GM19043 (cell line): ENCODE measurements at regions not wholly inside any gene's neighbourhood (a gene's known extent, or its start where the extent isn't known, plus 50 kb on each side); places are given as distances from the start of the nearest gene placed in this dataset.
"Not testable (repeated sequence)": the region's sequence is repeated elsewhere in the genome, so short reads cannot be mapped to it uniquely, and the experiment has no call there.

Source experiments
- ATAC-seq: cut with Tn5 transposase; IDR thresholded peaks from one replicate; pipeline ENCODE4 v1.9.1; 2021; ENCODE audit warnings: low read depth; ENCODE audit not compliant: unreplicated experiment

DNA sequence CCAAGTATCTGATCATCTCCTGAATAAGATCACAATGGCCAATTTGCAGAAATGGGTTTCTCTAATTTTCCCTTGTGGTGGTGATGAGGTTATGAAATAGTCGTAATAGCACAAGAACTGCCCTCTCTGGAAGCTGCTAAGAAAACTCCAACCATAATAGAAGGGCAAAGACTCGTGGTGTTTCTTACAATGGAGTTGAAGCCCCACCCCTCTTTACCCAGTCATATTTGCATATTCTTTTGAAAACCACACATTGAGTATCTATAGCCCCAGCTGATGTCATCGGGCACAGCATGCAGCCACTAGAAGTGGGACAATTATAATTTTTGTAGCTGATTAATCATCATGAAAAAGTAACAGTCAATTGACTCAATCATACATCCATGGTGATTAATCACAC lies 452.1 kb upstream of the POU3F2 start:
- ATAC-seq, result no peak

DNA sequence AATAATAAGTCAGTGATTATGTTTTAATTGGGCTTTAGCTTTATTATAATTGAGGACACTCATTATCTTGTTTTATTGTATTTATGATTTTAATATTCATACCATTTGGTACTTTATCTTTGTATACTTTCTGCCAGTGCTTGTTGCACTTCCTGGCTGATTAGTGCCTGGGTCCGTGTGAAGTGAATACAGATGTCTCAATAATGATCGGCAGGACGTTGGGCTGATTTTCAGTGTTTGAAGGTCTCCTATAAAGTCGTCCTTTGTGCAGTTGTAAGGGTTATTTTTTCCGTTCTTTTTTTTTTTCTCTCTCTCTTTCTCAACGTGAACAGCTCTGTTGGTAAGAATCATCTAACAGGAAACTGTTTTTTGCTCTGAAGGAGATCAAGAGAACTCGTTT lies 450.0 kb upstream of the POU3F2 start:
- no peak for ATAC-seq

DNA sequence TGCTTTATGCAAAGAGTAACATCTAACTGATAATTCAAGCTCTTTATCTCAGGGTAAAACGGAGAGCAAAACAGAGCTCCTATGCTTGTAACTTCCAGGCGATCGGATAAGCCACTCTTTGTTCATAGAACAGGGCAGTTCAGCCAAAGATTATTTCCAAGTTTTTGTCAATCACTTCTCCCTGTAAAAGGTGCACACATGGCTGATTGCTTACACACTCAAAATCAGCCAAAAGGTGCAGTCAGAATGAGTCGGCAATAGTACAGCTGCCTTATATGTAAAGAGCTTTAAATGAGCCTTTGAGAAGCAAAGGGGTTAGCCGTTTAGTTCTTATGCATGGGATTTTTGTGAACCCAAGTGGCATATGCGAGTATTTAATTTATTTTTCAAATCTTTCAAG lies 449.6 kb upstream of the POU3F2 start:
- ATAC-seq, result no peak

DNA sequence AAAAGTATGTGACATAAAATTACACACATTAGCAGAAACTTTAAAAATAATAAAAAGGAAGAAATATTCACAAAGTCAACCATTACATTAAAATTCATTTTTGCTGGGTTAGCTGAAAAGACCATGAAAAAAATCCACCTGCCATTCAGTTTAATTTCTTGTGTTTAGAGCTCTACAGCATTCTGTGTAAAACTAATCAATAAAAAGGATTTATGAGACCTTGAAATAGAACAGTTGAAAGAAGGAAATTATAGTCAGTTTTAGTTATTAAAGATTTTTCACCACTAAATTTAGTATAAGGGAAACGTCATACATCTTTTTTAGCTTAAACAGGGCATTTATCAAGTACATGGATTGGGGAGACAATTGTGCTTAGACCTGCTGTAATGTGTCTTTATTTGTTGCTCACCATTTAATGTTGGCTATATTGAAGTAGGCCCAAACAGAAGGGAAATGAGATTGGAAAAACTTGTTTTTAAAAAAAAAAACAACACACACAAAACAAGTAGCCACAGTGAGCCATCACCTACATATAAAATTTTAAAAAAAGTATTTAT lies 438.7 kb upstream of the POU3F2 start:
- no peak for ATAC-seq

DNA sequence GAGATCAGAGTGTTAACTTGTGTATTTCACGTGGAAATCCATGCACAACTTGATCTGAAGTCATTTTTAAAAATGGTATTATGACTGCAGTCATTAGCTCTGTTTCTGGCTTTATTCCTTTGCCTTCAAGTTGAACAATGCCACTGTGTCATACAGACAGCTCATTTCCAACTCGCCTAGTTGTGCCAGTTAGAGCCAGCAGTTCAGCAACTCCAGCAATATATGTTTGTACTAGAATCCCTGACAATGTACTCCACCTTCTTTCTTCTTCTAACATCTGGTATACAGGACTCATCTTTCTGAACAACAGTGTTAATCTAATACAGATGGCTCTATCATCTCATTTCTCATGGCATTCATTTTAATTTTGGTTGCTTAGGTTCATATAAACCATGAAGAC lies 418.3 kb upstream of the POU3F2 start:
- ATAC-seq, result no peak

DNA sequence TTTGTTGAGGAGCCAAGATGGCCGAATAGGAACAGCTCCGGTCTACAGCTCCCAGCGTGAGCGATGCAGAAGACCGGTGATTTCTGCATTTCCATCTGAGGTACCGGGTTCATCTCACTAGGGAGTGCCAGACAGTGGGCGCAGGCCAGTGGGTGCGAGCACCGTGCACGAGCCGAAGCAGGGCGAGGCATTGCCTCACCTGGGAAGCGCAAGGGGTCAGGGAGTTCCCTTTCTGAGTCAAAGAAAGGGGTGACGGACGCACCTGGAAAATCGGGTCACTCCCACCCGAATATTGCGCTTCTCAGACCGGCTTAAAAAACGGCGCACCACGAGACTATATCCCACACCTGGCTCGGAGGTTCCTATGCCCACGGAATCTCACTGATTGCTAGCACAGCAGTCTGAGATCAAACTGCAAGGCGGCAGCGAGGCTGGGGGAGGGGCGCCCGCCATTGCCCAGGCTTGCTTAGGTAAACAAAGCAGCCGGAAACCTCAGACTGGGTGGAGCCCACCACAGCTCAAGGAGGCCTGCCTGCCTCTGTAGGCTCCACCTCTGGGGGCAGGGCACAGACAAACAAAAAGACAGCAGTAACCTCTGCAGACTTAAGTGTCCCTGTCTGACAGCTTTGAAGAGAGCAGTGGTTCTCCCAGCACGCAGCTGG lies 417.7 kb upstream of the POU3F2 start:
- ATAC-seq, result not testable (repeated sequence)

DNA sequence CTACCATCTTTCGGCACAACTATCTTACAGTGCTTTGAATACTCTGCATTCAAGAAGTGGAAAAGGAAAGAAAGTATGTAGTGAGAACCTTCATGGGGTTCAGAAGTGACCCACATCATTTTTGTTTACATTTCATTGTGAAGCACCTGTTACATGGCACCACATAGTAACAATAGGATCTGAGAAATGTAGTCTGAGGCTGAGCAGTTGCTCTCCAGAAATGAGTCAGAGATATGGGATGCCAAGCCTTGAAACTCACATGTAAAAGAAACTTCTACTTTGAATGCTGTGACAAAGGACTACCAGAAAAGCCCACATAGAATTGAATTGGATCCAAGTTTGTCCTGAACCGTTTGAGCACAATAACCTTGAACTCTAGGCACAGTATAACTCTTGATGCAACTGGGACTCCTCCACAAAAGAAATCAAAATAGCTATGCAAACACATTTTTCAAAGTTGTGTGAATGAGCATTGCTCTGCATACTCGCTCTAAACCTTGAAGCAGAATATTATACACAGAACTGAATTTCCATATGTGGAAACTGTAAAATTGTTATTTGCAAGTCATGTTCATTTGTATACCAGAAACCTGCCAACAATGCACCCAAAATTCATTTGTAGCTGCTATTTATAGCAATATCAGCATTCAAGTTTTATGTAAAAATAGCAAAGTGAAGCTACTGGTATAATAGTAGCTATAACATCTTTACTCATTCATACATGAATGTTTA lies 400.9 kb upstream of the POU3F2 start:
- peak; percentile 82 for ATAC-seq

DNA sequence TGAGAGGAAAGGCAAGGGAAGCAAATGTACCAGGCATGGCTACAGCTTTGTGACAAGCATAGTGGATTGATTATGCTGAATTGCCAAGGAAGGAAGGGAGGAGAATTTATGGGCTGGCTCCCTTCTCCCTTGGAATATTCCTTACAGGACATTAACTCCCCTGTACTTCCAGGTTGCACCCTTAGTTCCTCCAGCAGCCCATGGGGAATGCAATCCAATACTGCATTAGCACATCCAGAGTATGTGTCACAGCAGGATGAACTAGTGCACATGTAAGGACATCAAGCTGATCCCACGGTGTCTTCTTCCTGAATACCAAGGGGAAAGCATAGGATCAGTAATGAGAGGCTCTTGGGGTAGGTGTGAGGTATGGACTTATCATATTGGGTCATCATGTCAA lies 390.7 kb upstream of the POU3F2 start:
- ATAC-seq, result no peak

DNA sequence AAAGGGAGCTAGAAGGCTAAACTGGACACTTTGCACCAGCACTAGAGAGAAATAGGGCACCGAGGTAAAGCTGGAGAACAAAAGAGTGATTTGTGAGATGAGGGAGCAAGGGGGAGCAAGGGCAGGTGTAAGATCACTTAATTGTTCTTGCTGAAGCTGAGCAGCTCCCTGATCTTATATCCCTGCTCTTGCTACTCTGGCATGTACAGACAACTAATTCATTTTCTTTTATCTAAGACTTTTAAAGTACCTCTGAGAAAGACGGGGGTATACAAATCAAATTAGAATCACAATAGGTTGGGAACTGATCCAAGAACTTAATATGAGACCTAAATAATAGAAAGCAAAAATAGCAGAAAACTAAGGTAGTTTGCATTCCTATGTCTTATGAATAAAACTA lies 381.7 kb upstream of the POU3F2 start:
- no peak for ATAC-seq

DNA sequence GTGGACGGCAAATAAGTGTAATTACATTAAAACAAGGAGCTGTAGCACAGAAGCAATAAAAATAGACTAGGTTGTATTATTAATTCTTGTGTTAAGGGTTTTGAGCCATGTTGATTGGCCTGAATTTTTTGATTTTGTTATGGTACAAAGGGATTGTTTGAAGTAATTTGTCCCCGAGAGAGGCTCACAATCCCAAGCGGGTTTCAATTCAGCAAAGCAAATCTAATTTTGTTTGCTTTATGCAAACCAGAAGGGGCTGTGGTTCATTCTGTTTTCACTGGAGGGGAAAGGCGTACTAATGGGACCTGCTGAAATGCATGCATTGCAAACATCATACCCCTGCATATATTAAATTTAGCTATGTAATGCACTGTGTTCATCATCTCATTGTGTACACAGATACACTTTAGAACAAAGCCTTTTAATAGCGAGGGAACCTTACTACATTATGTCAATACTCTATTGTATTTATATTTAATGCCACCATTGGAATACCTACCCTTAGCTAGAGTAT lies 379.5 kb upstream of the POU3F2 start:
- no peak for ATAC-seq

DNA sequence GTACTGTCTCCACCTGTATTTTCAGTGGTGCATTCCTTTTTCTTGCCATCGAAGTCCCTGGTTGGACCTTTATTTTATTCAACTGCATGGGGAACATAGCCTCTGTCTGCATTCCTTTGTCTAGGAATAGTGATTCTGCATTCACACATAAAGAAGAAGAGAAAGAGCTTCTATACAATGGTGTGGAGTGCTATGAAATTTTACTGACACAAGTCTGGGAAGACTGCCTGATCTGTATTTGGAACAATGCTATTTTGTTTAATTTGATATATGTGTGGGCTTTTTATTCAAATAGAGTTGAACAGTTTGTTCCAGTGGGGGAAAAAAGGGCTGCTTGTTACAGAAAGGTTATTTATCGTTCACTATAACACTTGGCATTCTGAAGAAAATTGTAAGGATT lies 375.7 kb upstream of the POU3F2 start:
- no peak for ATAC-seq

DNA sequence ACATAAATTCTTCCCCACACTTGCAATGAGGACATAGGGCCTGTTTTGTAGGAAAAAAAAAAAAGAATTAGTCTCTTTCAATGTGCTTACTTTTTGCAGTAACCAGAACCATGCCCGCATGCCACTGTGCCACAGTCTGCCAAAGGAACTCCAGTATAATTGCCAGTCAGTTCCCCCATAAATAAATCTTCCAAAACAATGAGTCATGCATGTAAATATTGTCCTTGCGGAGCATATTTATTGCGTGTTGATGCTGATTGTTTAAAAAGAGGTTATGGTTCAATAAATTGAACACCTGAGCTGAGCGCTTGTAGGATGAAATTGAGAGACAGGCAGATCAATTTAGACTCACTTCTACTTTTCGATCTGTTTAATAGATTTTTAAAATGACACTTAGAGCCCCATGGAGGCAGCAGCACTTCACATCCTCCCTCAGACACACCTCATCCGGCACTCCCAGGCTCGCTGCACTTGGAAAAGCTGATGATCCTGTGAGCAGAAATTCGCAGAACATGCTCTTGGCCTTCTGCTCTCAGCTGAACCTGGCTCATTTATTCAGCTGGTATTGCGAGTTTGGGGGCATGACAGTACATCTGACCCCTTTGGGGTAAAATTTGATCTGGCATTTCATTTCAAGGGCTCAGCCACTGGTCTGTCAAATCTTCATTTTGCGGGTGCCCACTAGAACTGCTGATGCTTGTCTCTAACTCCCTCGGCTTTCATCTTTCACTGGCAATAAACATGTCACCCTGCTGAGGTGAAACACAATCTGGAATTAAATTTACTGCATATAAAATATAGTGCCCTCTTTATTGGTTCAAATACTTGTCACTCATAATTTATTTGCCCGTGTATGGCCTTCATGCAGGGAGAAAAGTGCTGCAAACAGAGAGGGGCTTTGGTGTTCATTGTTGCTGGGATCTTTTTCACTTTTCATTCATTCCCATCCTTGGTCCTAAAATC lies 371.1 kb upstream of the POU3F2 start:
- ATAC-seq, result no peak

DNA sequence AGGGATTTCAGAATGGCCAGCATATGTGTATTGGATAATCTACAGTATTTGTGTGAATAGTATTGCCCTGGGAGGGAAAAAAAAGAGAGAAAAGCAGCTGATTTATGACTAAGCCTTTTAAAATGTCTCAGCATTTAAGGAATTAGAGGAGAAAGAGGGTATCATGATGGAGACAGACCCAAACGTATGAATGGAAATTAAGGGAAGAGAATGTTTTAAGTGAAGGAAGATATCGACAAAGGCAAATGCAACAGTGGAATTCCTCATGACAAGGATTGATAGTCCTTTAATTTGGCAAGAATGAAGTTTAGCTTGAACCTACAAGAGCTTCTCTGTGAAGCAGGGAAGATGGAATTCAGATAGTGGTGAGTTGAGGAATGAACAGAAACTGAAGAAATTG lies 367.3 kb upstream of the POU3F2 start:
- no peak for ATAC-seq

DNA sequence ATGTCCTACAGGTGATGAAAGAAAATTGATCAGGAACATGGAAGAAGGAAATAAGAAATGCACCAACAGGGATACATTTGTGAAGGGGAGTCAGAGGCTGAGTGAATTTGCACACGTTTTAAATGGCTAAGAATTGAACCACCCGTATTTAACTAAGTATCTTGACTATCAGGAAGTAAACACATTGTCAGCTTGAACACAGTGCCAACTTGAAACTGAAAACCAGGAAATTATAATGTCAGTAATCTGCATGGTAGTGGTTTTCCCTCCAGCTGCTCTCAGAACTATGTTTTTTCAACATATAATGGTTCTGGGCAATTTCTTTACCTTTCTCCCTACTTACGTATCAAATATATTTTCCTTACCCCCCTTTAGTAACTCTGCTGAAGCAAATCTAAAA lies 366.5 kb upstream of the POU3F2 start:
- no peak for ATAC-seq

DNA sequence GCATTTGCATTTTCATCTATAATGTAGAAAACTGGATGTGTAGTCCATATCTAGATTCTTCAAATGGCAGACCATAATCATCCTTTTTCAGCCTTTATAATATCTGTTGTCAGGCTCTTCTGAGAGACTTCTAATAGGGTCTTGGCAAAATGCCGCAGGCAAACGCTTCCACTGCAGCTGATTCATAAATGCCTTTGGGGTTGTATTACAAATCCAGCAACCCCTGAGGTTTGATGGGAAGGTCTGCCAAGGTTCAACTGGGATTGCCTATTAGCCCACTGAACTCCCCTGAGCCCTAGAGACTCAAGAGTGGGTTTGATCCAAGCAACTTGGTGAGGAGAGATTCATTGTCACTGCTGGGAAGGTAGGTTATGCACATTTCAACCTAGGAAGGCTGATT lies 365.2 kb upstream of the POU3F2 start:
- no peak for ATAC-seq

DNA sequence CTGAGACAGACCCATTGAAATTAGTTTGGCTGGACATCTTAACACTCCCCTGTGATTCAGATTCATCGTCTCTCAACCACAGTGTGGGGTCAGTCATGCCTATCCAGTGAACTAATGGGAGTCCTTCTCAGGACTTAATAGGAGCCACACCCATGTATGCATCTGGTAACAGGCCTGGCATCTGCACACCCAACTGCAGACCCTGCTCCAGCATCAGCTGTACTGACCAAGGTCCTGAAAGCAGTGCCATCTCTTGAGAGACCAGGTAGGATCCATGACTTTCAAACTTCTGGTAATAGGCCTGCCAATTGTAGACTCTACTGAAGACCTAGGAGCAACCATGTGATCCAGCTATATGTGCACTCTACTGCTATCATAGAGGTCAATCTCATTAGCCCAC lies 363.6 kb upstream of the POU3F2 start:
- ATAC-seq, result no peak

DNA sequence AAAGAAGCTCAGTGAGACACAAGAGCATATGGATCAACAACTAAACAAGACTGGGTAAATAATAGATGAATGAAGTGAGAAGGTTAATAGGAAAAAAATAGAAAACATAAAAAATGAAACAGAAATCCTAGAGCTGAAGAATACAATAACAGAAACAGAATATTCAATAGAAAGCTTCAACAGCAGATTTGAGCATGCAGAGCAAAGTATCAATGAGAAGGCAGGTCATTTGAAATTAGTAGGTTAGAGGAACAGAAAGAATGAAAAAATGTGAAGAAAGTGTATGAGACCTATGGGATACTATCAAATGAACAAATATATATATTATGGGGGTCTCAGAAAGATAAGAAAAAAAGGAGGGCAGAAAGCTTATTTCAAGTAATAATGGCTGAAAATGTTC lies 362.9 kb upstream of the POU3F2 start:
- no peak for ATAC-seq

DNA sequence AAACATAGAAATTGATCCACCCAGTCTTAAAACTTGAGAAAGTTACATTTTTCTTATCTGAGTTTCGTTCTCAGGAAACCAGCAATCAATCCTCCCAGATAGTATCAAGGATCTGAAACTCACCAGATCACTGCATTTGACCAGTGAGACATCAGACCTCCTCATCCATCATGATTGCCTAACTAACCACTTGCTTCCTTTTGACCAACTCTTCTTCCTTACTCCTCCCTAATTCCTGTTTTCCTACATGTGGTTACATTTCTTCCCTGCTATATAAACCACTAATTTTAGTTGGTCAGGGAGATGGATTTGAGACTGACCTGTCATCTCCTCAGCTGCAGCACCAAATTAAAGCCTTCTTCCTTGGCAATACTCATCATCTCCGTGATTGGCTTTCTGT lies 357.1 kb upstream of the POU3F2 start:
- ATAC-seq, result no peak

DNA sequence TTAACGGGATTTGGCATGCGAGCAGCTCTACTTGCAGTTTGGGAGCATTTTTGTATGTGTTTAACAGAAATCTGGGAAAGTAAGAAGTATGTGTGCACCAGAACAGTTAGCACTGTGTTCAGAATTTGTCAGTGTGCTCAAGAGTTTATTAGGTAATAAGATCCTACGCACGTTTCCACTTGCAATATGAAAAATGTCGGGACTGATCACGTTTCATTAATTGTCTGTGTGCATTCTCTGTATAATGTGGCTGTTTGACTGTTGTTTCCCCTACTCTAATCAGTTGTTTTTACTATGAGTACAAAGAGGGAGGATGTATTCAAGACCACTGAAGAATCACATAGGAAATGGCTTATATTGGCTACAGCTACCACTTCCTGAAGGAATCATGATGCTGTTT lies 349.7 kb upstream of the POU3F2 start:
- no peak for ATAC-seq

DNA sequence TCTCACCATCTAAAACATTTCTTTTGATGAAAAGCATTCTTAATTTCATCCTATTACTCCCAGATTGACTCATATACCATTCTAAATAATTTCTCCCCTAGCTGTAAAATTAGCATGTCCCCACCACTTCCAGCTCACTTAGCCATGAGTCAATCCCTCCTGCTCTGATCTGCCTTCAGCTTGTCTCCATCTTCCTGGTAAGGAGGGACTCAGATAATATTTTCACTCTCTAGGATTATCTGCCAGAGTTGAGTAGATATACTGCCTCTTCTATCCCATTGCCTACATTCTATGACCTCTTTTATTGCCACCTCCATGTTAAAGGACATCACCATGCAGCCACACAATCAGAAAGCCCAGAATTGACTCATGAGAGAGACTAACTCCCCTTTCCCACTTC lies 348.8 kb upstream of the POU3F2 start:
- no peak for ATAC-seq

DNA sequence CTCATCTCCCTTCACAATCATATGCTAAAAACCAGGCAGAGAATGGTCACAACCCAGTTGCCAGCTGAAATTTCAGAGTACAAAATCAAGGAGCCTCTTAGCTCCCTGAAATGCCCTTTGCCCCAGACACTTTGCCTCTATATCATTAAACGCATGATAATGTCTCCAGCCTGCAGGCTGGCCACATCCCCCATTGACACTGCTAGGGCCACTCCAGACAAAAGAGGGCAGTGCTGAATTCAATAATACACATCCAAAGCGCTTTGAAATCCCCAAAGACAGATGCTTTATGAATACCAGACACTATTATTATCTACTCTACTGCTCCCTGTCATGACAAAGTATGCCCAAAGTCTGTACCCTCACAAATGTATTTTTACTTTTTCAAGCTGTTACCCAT lies 348.3 kb upstream of the POU3F2 start:
- ATAC-seq, result no peak
